ENCODE measurements at regions not wholly inside any gene's neighbourhood (a gene's known extent, or its start where the extent isn't known, plus 50 kb on each side); places are given as distances from the start of the nearest gene placed in this dataset.

- TF ChIP-seq CTCF (IDR thresholded peaks at IDR 0.05; ENCODE audit: insufficient read depth, low read length) (no peak), POLR2AphosphoS5 (IDR thresholded peaks at IDR 0.05; ENCODE audit: low read depth) (no peak)
Observed at GRCh38 chr2:15790326-15790725, 150.0 kb upstream of the MYCN start.

Data from HL-60 (cell line).